Naive thymus-derived CD8-positive, alpha-beta T cell (primary cell): ENCODE measurements at regions not wholly inside any gene's neighbourhood (a gene's known extent, or its start where the extent isn't known, plus 50 kb on each side); places are given as distances from the start of the nearest gene placed in this dataset.

Experiments
- ATAC-seq, 2 donors: fragments of 150-1000 bp; cut with Tn5 transposase in 1 of 2; sonication (Bioruptor Pico), chemical (Tn5 transposase) in 1 of 2; 1 replicate in 1 of 2; 2 replicates in 1 of 2; pipeline ENCODE4 v1.10.0; 2021; ENCODE audit warnings: mild to moderate bottlenecking in 2 of 2, moderate library complexity in 2 of 2
- POLR2A ChIA-PET: fragments of 350-600 bp; sonication (Branson Sonifier 250); formaldehyde crosslinking; loops from one replicate; lab custom pipeline; 2021; ENCODE audit warnings: antibody characterized with exemption; lab: Charles Lee
- DNase-seq, 10 donors: peaks; one replicate each; pipeline versions ENCODE4 v3.0.0 to v3.0.0-alpha.2; 2020 to 2022
- H3K27ac Mint-ChIP-seq, 10 donors: one replicate each; pipeline ENCODE4 v1.8.0; 2020 to 2022; ENCODE audit warnings: mild to moderate bottlenecking in 10 of 10, mixed read lengths in 10 of 10, moderate library complexity in 4 of 10, inconsistent platforms in 1 of 10
- H3K27me3 Mint-ChIP-seq, 5 donors: one replicate each; pipeline ENCODE4 v1.8.0; 2021 to 2022; ENCODE audit warnings: mixed read lengths in 5 of 5
- H3K36me3 Mint-ChIP-seq, 3 donors: one replicate each; pipeline ENCODE4 v1.8.0; 2020 to 2022; ENCODE audit warnings: mixed read lengths in 3 of 3, mild to moderate bottlenecking in 2 of 3, inconsistent platforms in 1 of 3
- H3K4me1 Mint-ChIP-seq, 4 donors: one replicate each; pipeline ENCODE4 v1.8.0; 2021 to 2022; ENCODE audit warnings: mixed read lengths in 4 of 4
- H3K4me3 Mint-ChIP-seq, 10 donors: one replicate each; pipeline ENCODE4 v1.8.0; 2020 to 2022; ENCODE audit warnings: mild to moderate bottlenecking in 10 of 10, mixed read lengths in 10 of 10, moderate library complexity in 6 of 10, inconsistent platforms in 1 of 10
- H3K9me3 Mint-ChIP-seq, 9 donors: one replicate each; pipeline ENCODE4 v1.8.0; 2020 to 2022; ENCODE audit warnings: mixed read lengths in 9 of 9, mild to moderate bottlenecking in 3 of 9, inconsistent platforms in 1 of 9, moderate library complexity in 1 of 9

GRCh38 chr4:155602351-155603140 lies 64.1 kb upstream of the GUCY1A1 start:
- no peaks in the 10 kb centered on the region for H3K4me1 Mint-ChIP-seq
- no peak overlapping the region for H3K27ac Mint-ChIP-seq
- H3K9me3 Mint-ChIP-seq = no peaks in the 10 kb centered on the region
- H3K4me3 Mint-ChIP-seq = no peak overlapping the region
- POLR2A ChIA-PET = no interaction called here
- ATAC-seq = no peak
- DNase-seq = no peak
- no peaks in the 10 kb centered on the region for H3K36me3 Mint-ChIP-seq
- peaks cover 0 to 7% (median 1%) of the 10 kb centered on the region in 5 donors for H3K27me3 Mint-ChIP-seq

GRCh38 chr4:155600244-155600643 lies 66.4 kb upstream of the GUCY1A1 start:
- H3K4me3 Mint-ChIP-seq = no peak overlapping the region
- H3K27ac Mint-ChIP-seq = no peak overlapping the region
- no peaks in the 10 kb centered on the region for H3K4me1 Mint-ChIP-seq
- ATAC-seq (no peak), DNase-seq (no peak)
- H3K9me3 Mint-ChIP-seq = no peaks in the 10 kb centered on the region
- peaks cover 0 to 1% (median 0%) of the 10 kb centered on the region in 5 donors for H3K27me3 Mint-ChIP-seq
- POLR2A ChIA-PET = no interaction called here
- H3K36me3 Mint-ChIP-seq = no peaks in the 10 kb centered on the region

GRCh38 chr4:155599596-155599995 lies 67.1 kb upstream of the GUCY1A1 start:
- Mint-ChIP-seq H3K27me3 (peaks cover 0 to 1% (median 0%) of the 10 kb centered on the region in 5 donors), H3K4me3 (no peak overlapping the region), H3K4me1 (no peaks in the 10 kb centered on the region), H3K36me3 (no peaks in the 10 kb centered on the region), H3K9me3 (no peaks in the 10 kb centered on the region), H3K27ac (no peak overlapping the region)
- no peak for DNase-seq
- no peak for ATAC-seq
- POLR2A ChIA-PET = no interaction called here

- DNase-seq = no peak
- POLR2A ChIA-PET = no interaction called here
- H3K27me3 Mint-ChIP-seq = peaks cover 0 to 1% (median 0%) of the 10 kb centered on the region in 5 donors
- no peaks in the 10 kb centered on the region for H3K36me3 Mint-ChIP-seq
- no peak for ATAC-seq
- H3K9me3 Mint-ChIP-seq = no peaks in the 10 kb centered on the region
- H3K4me3 Mint-ChIP-seq = no peak overlapping the region
- H3K27ac Mint-ChIP-seq = no peak overlapping the region
- no peaks in the 10 kb centered on the region for H3K4me1 Mint-ChIP-seq
These were observed 67.6 kb upstream of the GUCY1A1 start for GRCh38 chr4:155599085-155599484.

- no peaks in the 10 kb centered on the region for H3K9me3 Mint-ChIP-seq
- DNase-seq = no peak
- POLR2A ChIA-PET = no interaction called here
- no peak overlapping the region for H3K4me3 Mint-ChIP-seq
- no peaks in the 10 kb centered on the region for H3K4me1 Mint-ChIP-seq
- H3K27me3 Mint-ChIP-seq = peaks cover 0 to 1% (median 0%) of the 10 kb centered on the region in 5 donors
- H3K36me3 Mint-ChIP-seq = no peaks in the 10 kb centered on the region
- ATAC-seq = no peak
- H3K27ac Mint-ChIP-seq = no peak overlapping the region
These were observed 68.7 kb upstream of the GUCY1A1 start for GRCh38 chr4:155597933-155598451.

- ATAC-seq = no peak
- Mint-ChIP-seq H3K36me3 (no peaks in the 10 kb centered on the region), H3K4me3 (no peak overlapping the region)
These were observed 69.4 kb upstream of the GUCY1A1 start for GRCh38 chr4:155597281-155597680.

GRCh38 chr4:155593793-155594192 lies 72.9 kb upstream of the GUCY1A1 start:
- ATAC-seq = no peak
- H3K9me3 Mint-ChIP-seq = peaks cover 0 to 3% (median 0%) of the 10 kb centered on the region in 9 donors
- H3K27ac Mint-ChIP-seq = no peak overlapping the region
- peaks cover 0 to 7% (median 2%) of the 10 kb centered on the region in 5 donors for H3K27me3 Mint-ChIP-seq
- POLR2A ChIA-PET = no interaction called here
- no peak overlapping the region for H3K4me3 Mint-ChIP-seq
- H3K36me3 Mint-ChIP-seq = no peaks in the 10 kb centered on the region
- DNase-seq = no peak
- H3K4me1 Mint-ChIP-seq = no peaks in the 10 kb centered on the region

More at GRCh38 chr4:155597281-155597680, 69.4 kb upstream of the GUCY1A1 start:
- no peak for DNase-seq
- Mint-ChIP-seq H3K4me1 (no peaks in the 10 kb centered on the region), H3K27me3 (peaks cover 0 to 1% (median 0%) of the 10 kb centered on the region in 5 donors), H3K27ac (no peak overlapping the region), H3K9me3 (no peaks in the 10 kb centered on the region)
- POLR2A ChIA-PET = no interaction called here

GRCh38 chr4:155592938-155593297 lies 73.7 kb upstream of the GUCY1A1 start:
- peaks cover 0 to 9% (median 4%) of the 10 kb centered on the region in 5 donors for H3K27me3 Mint-ChIP-seq
- no peaks in the 10 kb centered on the region for H3K4me1 Mint-ChIP-seq
- H3K27ac Mint-ChIP-seq = no peak overlapping the region
- DNase-seq (no peak), ATAC-seq (no peak)
- H3K9me3 Mint-ChIP-seq = peaks cover 0 to 3% (median 0%) of the 10 kb centered on the region in 9 donors
- no peak overlapping the region for H3K4me3 Mint-ChIP-seq
- no peaks in the 10 kb centered on the region for H3K36me3 Mint-ChIP-seq
- POLR2A ChIA-PET = no interaction called here

GRCh38 chr4:155592179-155592937 lies 74.3 kb upstream of the GUCY1A1 start:
- Mint-ChIP-seq H3K4me3 (no peak overlapping the region), H3K9me3 (peaks cover 0 to 3% (median 0%) of the 10 kb centered on the region in 9 donors), H3K27ac (no peak overlapping the region), H3K36me3 (no peaks in the 10 kb centered on the region), H3K4me1 (no peaks in the 10 kb centered on the region), H3K27me3 (peaks cover 0 to 9% (median 4%) of the 10 kb centered on the region in 5 donors)
- ATAC-seq = no peak
- no peak for DNase-seq
- POLR2A ChIA-PET = no interaction called here

- no peak overlapping the region for H3K27ac Mint-ChIP-seq
- DNase-seq (no peak), ATAC-seq (no peak)
- peaks cover 0 to 3% (median 0%) of the 10 kb centered on the region in 9 donors for H3K9me3 Mint-ChIP-seq
- POLR2A ChIA-PET = no interaction called here
- no peak overlapping the region for H3K4me3 Mint-ChIP-seq
- peaks cover 0 to 9% (median 4%) of the 10 kb centered on the region in 5 donors for H3K27me3 Mint-ChIP-seq
- no peaks in the 10 kb centered on the region for H3K36me3 Mint-ChIP-seq
- H3K4me1 Mint-ChIP-seq = no peaks in the 10 kb centered on the region
These were observed 74.9 kb upstream of the GUCY1A1 start for GRCh38 chr4:155591738-155592143.

GRCh38 chr4:155590796-155591585 lies 75.7 kb upstream of the GUCY1A1 start:
- POLR2A ChIA-PET = no interaction called here
- Mint-ChIP-seq H3K27ac (no peak overlapping the region), H3K27me3 (peaks cover 0 to 9% (median 4%) of the 10 kb centered on the region in 5 donors), H3K9me3 (peaks cover 0 to 3% (median 0%) of the 10 kb centered on the region in 9 donors), H3K4me1 (no peaks in the 10 kb centered on the region), H3K36me3 (no peaks in the 10 kb centered on the region), H3K4me3 (no peak overlapping the region)
- ATAC-seq (no peak), DNase-seq (no peak)

- Mint-ChIP-seq H3K27ac (no peak overlapping the region), H3K27me3 (peaks cover 0 to 9% (median 4%) of the 10 kb centered on the region in 5 donors), H3K36me3 (no peaks in the 10 kb centered on the region), H3K4me1 (peaks cover 1 to 4% (median 3%) of the 10 kb centered on the region in 4 donors), H3K4me3 (no peak overlapping the region), H3K9me3 (peaks cover 0 to 3% (median 0%) of the 10 kb centered on the region in 9 donors)
- ATAC-seq (no peak), DNase-seq (no peak)
- POLR2A ChIA-PET = no interaction called here
These were observed 78.2 kb upstream of the GUCY1A1 start for GRCh38 chr4:155588437-155588836.
